ENCODE measurements at regions not wholly inside any gene's neighbourhood (a gene's known extent, or its start where the extent isn't known, plus 50 kb on each side); places are given as distances from the start of the nearest gene placed in this dataset.

DNA sequence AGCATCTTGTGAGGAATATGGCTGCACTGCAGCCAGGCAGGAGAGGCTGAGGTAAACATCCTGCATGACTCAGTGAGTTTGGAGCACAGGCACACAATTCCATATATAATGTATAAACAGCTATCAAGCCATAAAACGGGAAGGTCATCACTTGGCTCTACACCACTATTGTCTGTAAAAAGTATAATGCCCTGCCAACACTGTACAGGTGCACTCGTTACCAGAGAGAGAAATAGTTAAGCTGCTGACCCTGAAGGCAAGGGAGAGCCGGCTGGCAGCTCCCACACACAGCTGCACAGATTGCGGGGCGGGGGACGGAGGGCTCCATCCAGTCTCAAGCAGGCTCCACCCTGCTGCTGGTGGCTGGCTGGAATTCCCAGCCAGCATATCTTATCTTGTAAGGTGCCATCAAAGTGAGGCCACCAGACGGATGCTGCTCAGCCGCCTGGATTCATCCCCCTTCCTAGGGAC lies 668.1 kb downstream of the SLITRK5 start:
- no peak for TF ChIP-seq CTCF (IDR thresholded peaks at IDR 0.05)
- no peak for TF ChIP-seq EZH2phosphoT487 (IDR thresholded peaks at IDR 0.05)
- TF ChIP-seq EZH2 (IDR thresholded peaks at IDR 0.05), result no peak

Data from neural progenitor cell (in vitro differentiated cells).